ENCODE measurements at regions not wholly inside any gene's neighbourhood (a gene's known extent, or its start where the extent isn't known, plus 50 kb on each side); places are given as distances from the start of the nearest gene placed in this dataset.

DNA sequence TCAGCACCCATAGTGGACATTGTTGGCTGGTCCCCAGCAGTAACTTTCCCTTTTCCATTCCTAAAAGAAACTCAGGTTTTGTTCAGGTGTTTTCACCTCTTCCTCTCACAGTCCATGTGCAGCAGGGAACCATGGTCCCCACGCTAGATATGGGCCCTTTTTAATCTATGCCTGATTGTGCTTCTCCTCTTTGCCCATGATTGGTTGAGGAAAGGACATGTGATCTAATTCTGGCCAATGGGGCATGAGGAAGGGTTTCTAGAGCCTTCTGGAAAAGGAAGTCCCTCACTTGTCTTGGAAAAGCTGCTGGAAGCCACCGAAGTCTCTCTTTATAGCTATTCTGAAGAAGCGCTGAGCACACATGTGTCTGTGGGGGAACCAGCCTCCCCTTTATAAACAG, 330.7 kb downstream of the ACTR3B start:
- TF ChIP-seq, protein P1, sequence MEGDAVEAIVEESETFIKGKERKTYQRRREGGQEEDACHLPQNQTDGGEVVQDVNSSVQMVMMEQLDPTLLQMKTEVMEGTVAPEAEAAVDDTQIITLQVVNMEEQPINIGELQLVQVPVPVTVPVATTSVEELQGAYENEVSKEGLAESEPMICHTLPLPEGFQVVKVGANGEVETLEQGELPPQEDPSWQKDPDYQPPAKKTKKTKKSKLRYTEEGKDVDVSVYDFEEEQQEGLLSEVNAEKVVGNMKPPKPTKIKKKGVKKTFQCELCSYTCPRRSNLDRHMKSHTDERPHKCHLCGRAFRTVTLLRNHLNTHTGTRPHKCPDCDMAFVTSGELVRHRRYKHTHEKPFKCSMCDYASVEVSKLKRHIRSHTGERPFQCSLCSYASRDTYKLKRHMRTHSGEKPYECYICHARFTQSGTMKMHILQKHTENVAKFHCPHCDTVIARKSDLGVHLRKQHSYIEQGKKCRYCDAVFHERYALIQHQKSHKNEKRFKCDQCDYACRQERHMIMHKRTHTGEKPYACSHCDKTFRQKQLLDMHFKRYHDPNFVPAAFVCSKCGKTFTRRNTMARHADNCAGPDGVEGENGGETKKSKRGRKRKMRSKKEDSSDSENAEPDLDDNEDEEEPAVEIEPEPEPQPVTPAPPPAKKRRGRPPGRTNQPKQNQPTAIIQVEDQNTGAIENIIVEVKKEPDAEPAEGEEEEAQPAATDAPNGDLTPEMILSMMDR (IDR thresholded peaks at IDR 0.05): no peak
- no peak for TF ChIP-seq SIN3A (IDR thresholded peaks at IDR 0.05; ENCODE audit: borderline replicate concordance, insufficient read depth, low read depth, low read length)
- TF ChIP-seq POLR2AphosphoS5 (IDR thresholded peaks at IDR 0.05; ENCODE audit: low read depth, low read length): no peak
